ENCODE measurements at regions not wholly inside any gene's neighbourhood (a gene's known extent, or its start where the extent isn't known, plus 50 kb on each side); places are given as distances from the start of the nearest gene placed in this dataset.

DNA sequence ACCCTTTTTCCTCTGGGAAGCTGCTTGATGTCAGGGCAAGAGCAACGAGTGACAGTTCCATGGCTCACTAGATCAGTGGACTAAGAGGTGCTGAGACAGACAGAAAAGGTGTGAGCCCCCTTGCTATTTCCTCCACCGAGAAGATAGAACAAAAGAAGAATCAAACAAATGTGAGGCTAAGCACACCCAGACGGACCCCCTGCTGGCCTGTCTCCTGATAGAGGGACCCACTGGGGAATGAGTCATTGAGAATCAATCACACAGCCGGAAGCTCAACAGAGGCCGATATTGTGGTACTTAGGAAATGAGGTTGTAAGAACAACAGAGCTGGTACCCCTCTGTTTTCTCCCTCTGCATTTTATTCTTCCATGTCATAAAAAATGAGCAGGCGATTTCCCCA, 89.8 kb upstream of the TEX51 start:
- Histone ChIP-seq H3K36me3 (no peaks in the 10 kb centered on the region), H3K27ac (no peak overlapping the region), H3K9me3 (replicated peaks) (no peaks in the 10 kb centered on the region), H3K4me1 (replicated peaks) (no peaks in the 10 kb centered on the region), H3K27me3 (replicated peaks) (0 out of 2 replicates have a peak, but pooled peaks cover 3% of the 10 kb centered on the region), H3K4me3 (no peak overlapping the region)
- DNase-seq (ENCODE audit: low read depth in 1 of 2, low spot score in 2 of 2), result peak in 1 of 2 experiments; percentile 10

DNA sequence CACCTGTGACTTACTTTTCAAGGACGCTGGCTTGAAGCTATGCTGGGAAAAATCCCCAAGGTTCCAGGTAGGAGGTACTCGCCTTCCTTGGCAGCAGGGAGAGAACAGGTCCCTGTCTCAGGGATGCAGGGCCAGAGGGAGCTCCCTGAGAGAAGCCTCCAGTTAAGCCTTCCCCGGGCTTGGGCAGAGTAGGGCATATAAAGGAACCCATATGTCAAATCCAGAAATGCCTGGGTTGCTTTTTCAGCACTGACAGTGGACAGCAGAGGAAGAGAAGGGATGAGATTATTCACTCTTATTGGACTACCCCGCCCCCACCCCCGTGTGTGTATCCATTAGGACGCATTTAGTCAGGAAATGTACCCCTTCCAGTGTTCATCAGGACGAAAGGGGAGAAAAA, 89.3 kb upstream of the TEX51 start:
- H3K4me1 ChIP-seq (replicated peaks), result no peaks in the 10 kb centered on the region
- no peaks in the 10 kb centered on the region for H3K36me3 ChIP-seq
- DNase-seq (ENCODE audit: low read depth in 1 of 2, low spot score in 2 of 2), result peak in 1 of 2 experiments; percentile 20
- H3K27me3 ChIP-seq (replicated peaks), result 0 out of 2 replicates have a peak, but pooled peaks cover 3% of the 10 kb centered on the region
- no peak overlapping the region for H3K4me3 ChIP-seq
- H3K9me3 ChIP-seq (replicated peaks), result no peaks in the 10 kb centered on the region
- H3K27ac ChIP-seq, result no peak overlapping the region

DNA sequence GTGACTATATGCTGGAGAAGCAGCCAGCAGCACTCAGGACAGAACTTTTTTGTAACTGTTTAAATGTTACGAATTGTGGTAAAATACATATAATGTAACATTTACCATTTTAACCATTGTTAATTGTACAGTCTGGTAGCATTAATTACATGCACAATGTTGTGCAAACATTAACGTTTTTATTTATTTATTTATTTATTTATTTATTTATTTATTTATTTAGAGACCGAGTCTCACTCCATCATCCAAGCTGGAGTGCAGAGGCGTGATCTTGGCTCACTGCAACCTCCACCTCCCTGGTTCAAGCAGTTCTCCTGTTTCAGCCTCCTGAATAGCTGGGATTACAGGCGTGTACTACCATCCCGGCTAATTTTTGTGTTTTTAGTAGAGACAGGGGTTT, 88.7 kb upstream of the TEX51 start:
- Histone ChIP-seq H3K27ac (no peak overlapping the region), H3K4me1 (replicated peaks) (no peaks in the 10 kb centered on the region), H3K9me3 (replicated peaks) (no peaks in the 10 kb centered on the region), H3K4me3 (no peak overlapping the region), H3K27me3 (replicated peaks) (0 out of 2 replicates have a peak, but pooled peaks cover 3% of the 10 kb centered on the region), H3K36me3 (no peaks in the 10 kb centered on the region)
- no peak for DNase-seq (ENCODE audit: low read depth in 1 of 2, low spot score in 2 of 2)

DNA sequence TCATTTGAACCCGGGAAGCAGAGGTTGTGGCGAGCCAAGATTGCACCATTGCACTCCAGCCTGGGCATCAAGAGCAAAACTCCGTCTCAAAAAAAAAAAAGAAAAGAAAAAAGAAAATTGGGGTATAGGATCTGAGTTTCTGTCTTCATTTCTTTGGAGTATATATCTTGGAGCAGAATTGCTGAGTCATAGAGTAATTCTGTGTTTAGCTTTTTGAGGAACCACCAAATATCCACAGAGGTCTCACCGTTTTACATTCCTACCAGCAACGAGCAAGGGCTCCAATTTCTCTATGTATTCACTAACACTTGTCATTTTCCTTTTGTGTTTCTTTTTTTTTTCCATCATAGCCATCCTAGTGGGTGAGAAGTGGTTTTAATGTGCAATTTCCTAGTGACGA, 87.6 kb upstream of the TEX51 start:
- DNase-seq (ENCODE audit: low read depth in 1 of 2, low spot score in 2 of 2), result no peak
- no peak overlapping the region for H3K4me3 ChIP-seq
- no peaks in the 10 kb centered on the region for H3K4me1 ChIP-seq (replicated peaks)
- no peaks in the 10 kb centered on the region for H3K36me3 ChIP-seq
- no peak overlapping the region for H3K27ac ChIP-seq
- no peaks in the 10 kb centered on the region for H3K9me3 ChIP-seq (replicated peaks)
- peaks cover 3% of the 10 kb centered on the region; the same call in 1 of the 2 replicates for H3K27me3 ChIP-seq (replicated peaks)

DNA sequence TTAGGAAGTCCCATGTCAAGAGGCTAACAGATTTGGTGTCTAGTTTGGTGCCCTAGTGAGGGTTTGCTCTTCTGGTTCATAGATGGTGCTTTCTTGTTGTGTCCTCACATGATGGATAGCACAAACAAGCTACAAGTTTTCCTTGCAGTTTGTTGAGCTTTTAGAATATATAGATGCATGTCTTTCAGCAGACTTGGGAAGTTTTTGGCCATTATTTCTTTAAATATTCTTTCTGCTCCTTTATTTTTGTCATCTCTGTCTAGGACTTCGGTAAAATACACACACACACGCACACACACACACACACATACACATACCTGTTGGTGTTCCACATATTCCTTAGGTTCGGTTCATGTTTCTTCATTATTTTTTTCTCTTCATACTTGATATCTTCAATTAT, 81.5 kb upstream of the TEX51 start:
- Histone ChIP-seq H3K9me3 (replicated peaks) (no peaks in the 10 kb centered on the region), H3K27ac (no peak overlapping the region)
- DNase-seq (ENCODE audit: low read depth in 1 of 2, low spot score in 2 of 2), result no peak

DNA sequence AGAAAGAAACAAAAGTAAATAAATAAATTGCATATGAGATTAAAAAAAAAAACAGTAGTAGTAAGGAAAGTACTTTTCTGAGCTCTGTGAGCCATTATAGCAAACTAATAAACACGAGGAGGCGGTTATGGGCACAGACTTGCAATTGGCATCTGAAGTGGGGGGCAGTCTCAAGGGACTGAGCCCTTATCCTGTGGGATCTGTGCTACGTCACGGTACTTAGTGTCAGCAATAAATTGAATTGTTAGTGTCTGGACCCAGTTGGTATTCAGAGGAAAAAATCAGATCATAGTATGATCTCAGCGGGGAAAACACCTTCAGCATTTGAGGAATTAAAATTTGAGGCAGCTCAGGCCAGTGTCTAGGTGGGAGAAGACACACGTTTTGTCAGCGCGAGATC, 76.6 kb upstream of the TEX51 start:
- no peaks in the 10 kb centered on the region for H3K36me3 ChIP-seq
- H3K9me3 ChIP-seq (replicated peaks), result no peaks in the 10 kb centered on the region
- no peak overlapping the region for H3K4me3 ChIP-seq
- no peak for DNase-seq (ENCODE audit: low read depth in 1 of 2, low spot score in 2 of 2)
- H3K4me1 ChIP-seq (replicated peaks), result no peaks in the 10 kb centered on the region
- H3K27ac ChIP-seq, result no peak overlapping the region
- 0 out of 2 replicates have a peak, but pooled peaks cover 4% of the 10 kb centered on the region for H3K27me3 ChIP-seq (replicated peaks)

More for the DNA sequence above, 81.5 kb upstream of the TEX51 start:
- Histone ChIP-seq H3K4me1 (replicated peaks) (no peaks in the 10 kb centered on the region), H3K4me3 (no peak overlapping the region), H3K27me3 (replicated peaks) (peaks cover 4% of the 10 kb centered on the region; the same call in 1 of the 2 replicates), H3K36me3 (no peaks in the 10 kb centered on the region)

DNA sequence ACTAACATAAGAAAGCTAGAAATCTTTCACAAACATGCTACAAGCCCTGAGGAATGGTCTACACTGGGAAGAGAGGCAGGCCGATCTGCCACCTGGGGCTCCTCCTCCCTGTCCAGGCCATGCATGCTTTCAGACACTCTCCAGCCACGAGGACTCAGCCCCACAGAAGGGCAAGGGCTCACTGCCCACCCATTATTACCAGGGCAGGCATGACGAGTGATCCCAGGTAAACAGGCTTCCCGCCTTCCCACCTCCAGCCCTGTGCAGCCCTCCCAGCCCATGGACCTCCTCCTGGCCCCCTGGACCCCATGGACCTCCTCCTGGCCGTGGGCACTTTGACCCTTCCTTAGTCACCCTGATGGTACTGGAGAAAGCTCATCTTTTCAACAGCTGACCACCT, 75.8 kb upstream of the TEX51 start:
- Histone ChIP-seq H3K27me3 (replicated peaks) (0 out of 2 replicates have a peak, but pooled peaks cover 4% of the 10 kb centered on the region), H3K27ac (no peak overlapping the region), H3K9me3 (replicated peaks) (no peaks in the 10 kb centered on the region), H3K4me3 (no peak overlapping the region), H3K36me3 (no peaks in the 10 kb centered on the region), H3K4me1 (replicated peaks) (no peaks in the 10 kb centered on the region)
- no peak for DNase-seq (ENCODE audit: low read depth in 1 of 2, low spot score in 2 of 2)

DNA sequence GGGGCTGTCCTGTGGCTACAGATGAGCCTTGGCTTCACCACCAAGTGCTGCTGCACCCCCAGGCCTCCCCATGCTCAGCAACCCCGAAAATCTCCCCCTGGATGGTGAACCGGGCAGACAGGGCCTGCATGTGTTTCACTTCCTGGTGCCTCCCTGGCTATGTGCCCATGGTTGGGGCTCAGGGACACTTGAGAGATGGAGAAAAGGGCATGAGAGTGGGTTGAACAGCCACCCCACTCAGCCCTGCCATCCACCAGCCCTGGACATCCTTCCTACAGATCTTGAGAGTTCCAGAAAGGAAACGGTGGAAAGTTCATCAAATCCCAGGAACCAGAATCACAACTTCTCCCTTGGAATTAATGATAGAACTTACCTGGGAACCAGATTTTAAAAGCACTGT, 74.7 kb upstream of the TEX51 start:
- no peaks in the 10 kb centered on the region for H3K4me1 ChIP-seq (replicated peaks)
- H3K27ac ChIP-seq, result no peak overlapping the region
- H3K4me3 ChIP-seq, result no peak overlapping the region
- 0 out of 2 replicates have a peak, but pooled peaks cover 4% of the 10 kb centered on the region for H3K27me3 ChIP-seq (replicated peaks)
- no peak for DNase-seq (ENCODE audit: low read depth in 1 of 2, low spot score in 2 of 2)
- H3K36me3 ChIP-seq, result no peaks in the 10 kb centered on the region
- H3K9me3 ChIP-seq (replicated peaks), result no peaks in the 10 kb centered on the region

DNA sequence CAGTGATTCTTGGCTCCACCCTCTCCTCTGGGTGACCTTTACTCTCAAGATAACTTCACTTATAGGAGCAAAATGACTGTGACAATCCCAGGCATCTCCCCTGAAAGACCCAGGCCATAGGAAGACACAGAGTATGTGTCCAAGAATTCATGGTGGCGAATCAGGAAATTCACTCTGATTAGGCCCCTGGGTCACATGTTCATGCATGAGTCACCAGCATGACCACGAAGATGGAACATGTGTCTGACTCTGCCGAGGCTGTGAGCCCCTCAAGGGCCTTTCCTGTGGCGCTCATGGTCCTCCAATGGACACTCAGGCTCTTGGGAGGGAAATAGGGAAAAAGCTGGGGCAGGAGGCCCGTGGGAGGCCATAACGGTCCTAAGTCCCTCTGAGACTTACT, 74.0 kb upstream of the TEX51 start:
- H3K4me3 ChIP-seq, result no peak overlapping the region
- 0 out of 2 replicates have a peak, but pooled peaks cover 4% of the 10 kb centered on the region for H3K27me3 ChIP-seq (replicated peaks)
- no peaks in the 10 kb centered on the region for H3K4me1 ChIP-seq (replicated peaks)
- peak in 1 of 2 experiments; percentile 27 for DNase-seq (ENCODE audit: low read depth in 1 of 2, low spot score in 2 of 2)
- H3K27ac ChIP-seq, result no peak overlapping the region
- no peaks in the 10 kb centered on the region for H3K36me3 ChIP-seq
- H3K9me3 ChIP-seq (replicated peaks), result no peaks in the 10 kb centered on the region

DNA sequence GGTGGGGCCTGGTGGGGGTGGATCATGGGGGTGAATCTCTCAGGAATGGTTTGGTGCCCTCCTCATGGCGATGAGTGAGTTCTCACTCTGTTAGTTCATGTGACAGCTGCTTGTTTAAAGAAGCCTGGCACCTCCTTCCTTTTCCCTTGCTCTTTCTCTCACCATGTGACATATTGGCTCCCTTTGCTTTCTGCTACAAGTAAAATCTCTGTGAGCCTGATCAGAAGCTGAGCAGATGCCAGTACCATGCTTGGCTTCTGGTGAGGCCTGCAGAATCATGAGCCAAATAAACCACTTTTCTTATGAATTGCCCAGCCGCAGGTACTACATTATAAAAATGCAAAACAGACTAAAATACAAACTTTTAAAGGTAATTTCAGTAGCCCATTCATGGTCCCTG, 73.4 kb upstream of the TEX51 start:
- peak in 1 of 2 experiments; percentile 16 for DNase-seq (ENCODE audit: low read depth in 1 of 2, low spot score in 2 of 2)
- no peak overlapping the region for H3K4me3 ChIP-seq

DNA sequence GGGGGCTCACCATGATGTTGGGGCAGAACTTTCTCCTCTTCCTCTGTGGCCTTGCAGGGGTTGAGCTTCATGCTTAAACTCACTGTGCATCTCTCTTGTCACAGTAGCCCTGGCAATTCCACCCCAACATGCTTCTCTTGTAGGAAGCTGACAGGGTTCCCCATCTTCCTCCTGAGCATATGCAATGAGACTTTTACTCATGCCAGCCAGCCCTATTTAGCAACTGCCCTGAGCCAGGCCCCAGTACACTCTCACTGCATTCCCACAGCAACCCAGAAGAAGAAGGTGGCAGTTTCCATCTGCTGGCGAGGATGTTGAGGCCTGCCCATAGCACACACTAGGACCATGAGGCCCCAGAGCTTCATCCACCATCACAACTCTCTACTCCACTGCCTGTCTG, 72.2 kb upstream of the TEX51 start:
- H3K9me3 ChIP-seq (replicated peaks), result no peaks in the 10 kb centered on the region
- no peak overlapping the region for H3K27ac ChIP-seq
- no peaks in the 10 kb centered on the region for H3K36me3 ChIP-seq
- H3K27me3 ChIP-seq (replicated peaks), result 0 out of 2 replicates have a peak, but pooled peaks cover under 1% of the 10 kb centered on the region
- DNase-seq (ENCODE audit: low read depth in 1 of 2, low spot score in 2 of 2), result peak in 1 of 2 experiments; percentile 9
- H3K4me3 ChIP-seq, result no peak overlapping the region
- H3K4me1 ChIP-seq (replicated peaks), result no peaks in the 10 kb centered on the region

More for the DNA sequence above, 73.4 kb upstream of the TEX51 start:
- H3K27me3 ChIP-seq (replicated peaks), result 0 out of 2 replicates have a peak, but pooled peaks cover 4% of the 10 kb centered on the region
- no peak overlapping the region for H3K27ac ChIP-seq
- no peaks in the 10 kb centered on the region for H3K4me1 ChIP-seq (replicated peaks)
- no peaks in the 10 kb centered on the region for H3K36me3 ChIP-seq
- no peaks in the 10 kb centered on the region for H3K9me3 ChIP-seq (replicated peaks)

DNA sequence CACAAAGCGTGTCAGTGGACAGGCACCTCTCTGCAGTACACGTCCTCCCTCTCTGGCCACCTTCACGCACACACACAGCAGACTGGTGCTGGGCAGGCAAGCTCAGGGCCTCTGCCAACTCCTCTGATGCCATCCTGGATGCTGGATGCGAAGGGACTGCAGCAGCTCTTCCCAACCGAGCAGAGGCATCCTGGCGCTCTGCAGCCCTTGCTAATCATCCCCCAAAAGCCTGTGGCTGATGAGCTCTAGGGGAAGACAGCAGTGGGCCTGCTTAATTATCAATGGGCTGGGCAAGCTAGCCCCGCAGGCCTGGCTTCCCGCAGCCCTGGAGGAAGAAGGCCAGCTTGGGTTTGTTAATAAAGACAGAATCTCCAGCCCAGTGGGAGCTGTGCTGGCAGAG, 71.3 kb upstream of the TEX51 start:
- no peaks in the 10 kb centered on the region for H3K27me3 ChIP-seq (replicated peaks)
- DNase-seq (ENCODE audit: low read depth in 1 of 2, low spot score in 2 of 2), result peak in 1 of 2 experiments; percentile 12

DNA sequence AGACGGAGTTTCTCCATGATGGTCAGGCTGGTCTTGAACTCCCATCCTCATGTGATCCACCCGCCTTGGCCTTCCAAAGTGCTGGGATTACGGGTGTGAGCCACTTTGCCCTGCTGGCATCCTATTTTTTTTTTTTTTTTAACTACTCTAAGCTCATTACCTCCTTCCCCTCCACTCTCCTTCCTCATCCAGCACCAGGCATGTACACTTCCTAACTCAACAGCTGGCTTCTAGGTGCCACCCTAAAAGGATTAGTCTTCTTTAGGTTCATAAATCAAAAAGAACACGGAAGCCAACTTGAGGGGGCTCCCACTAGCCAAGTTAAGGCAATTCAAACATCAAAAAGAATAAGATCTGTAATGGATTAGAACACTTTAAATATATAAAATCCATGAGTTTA, 70.6 kb upstream of the TEX51 start:
- Histone ChIP-seq H3K36me3 (no peaks in the 10 kb centered on the region), H3K4me3 (no peak overlapping the region), H3K27me3 (replicated peaks) (no peaks in the 10 kb centered on the region), H3K4me1 (replicated peaks) (no peaks in the 10 kb centered on the region), H3K27ac (no peak overlapping the region), H3K9me3 (replicated peaks) (no peaks in the 10 kb centered on the region)
- peak in 1 of 2 experiments; percentile 2 for DNase-seq (ENCODE audit: low read depth in 1 of 2, low spot score in 2 of 2)

More for the DNA sequence above, 71.3 kb upstream of the TEX51 start:
- Histone ChIP-seq H3K9me3 (replicated peaks) (no peaks in the 10 kb centered on the region), H3K27ac (no peak overlapping the region), H3K4me1 (replicated peaks) (no peaks in the 10 kb centered on the region), H3K4me3 (no peak overlapping the region), H3K36me3 (no peaks in the 10 kb centered on the region)

DNA sequence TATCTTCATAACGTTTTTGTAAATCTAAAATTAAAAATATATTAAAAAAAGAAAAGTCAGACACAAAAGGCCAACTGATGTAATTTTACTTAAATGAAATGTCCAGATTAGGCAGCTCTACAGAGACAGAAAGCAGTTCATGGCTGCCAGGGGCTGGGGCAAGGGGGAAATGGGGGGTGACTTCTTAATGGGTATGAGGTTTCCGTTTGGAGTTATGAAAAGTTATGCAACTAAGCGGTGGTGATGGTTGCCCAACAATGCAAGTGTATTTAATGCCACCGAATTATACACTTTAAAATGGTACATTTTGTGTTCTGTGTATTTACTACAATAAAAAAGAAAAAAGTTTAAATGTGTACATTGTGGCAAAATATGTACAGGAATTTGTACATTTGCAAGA, 70.2 kb upstream of the TEX51 start:
- Histone ChIP-seq H3K27ac (no peak overlapping the region), H3K9me3 (replicated peaks) (no peaks in the 10 kb centered on the region), H3K4me1 (replicated peaks) (no peaks in the 10 kb centered on the region), H3K27me3 (replicated peaks) (no peaks in the 10 kb centered on the region), H3K36me3 (no peaks in the 10 kb centered on the region), H3K4me3 (no peak overlapping the region)
- DNase-seq (ENCODE audit: low read depth in 1 of 2, low spot score in 2 of 2), result no peak
